Peyer's patch (tissue), 4 donors: ENCODE measurements at regions not wholly inside any gene's neighbourhood (a gene's known extent, or its start where the extent isn't known, plus 50 kb on each side); places are given as distances from the start of the nearest gene placed in this dataset.

ENCODE experiments used
- DNase-seq, 3 donors: peaks; one replicate each; pipeline ENCODE4 v3.0.0-alpha.2; 2017 to 2019
- H3K27ac ChIP-seq, 4 donors: fragments of 200-600 bp; sonication (generic); one replicate each; pipeline ENCODE4 v1.5.1; 2016 to 2019
- H3K27me3 ChIP-seq, 2 donors: fragments of 200-600 bp; sonication (generic); one replicate each; pipeline ENCODE4 v1.5.1; 2019
- H3K36me3 ChIP-seq, 3 donors: fragments of 200-600 bp; sonication (generic); one replicate each; pipeline ENCODE4 v1.5.1; 2016 to 2019
- H3K4me1 ChIP-seq, 4 donors: fragments of 200-600 bp; sonication (generic); one replicate each; pipeline ENCODE4 v1.5.1; 2016 to 2019
- H3K4me3 ChIP-seq, 4 donors: fragments of 200-600 bp; sonication (generic); 1 replicate in 3 of 4; 2 replicates in 1 of 4; pipeline ENCODE4 v1.5.1; 2016 to 2019; ENCODE audit warnings: mild to moderate bottlenecking in 1 of 4
- H3K9me3 ChIP-seq, 4 donors: fragments of 200-600 bp; sonication (generic); one replicate each; pipeline ENCODE4 v1.5.1; 2016 to 2019; ENCODE audit warnings: mild to moderate bottlenecking in 1 of 4
- CTCF ChIP-seq, 6 experiments: fragments of 450-650 bp in 4 of 6; fragments of 200-600 bp in 2 of 6; sonication (generic) in 1 of 6; IDR thresholded peaks; one replicate each; pipeline ENCODE4 v1.5.1; 2017 to 2019; ENCODE audit warnings: antibody characterized with exemption in 6 of 6, mild to moderate bottlenecking in 3 of 6, moderate library complexity in 1 of 6
- POLR2A ChIP-seq, 2 donors: fragments of 450-650 bp; IDR thresholded peaks; one replicate each; pipeline ENCODE4 v1.5.1; 2017; ENCODE audit warnings: antibody characterized with exemption in 2 of 2, mild to moderate bottlenecking in 2 of 2, moderate library complexity in 2 of 2

- H3K4me3 ChIP-seq = no peak overlapping the region
- TF ChIP-seq CTCF (IDR thresholded peaks at IDR 0.05) (no peak), POLR2A (IDR thresholded peaks at IDR 0.05) (no peak)
- H3K27me3 ChIP-seq = no peaks in the 10 kb centered on the region
- H3K4me1 ChIP-seq = no peaks in the 10 kb centered on the region
- DNase-seq = peak in 1 of 3 donors; percentile 6
- H3K9me3 ChIP-seq = no peaks in the 10 kb centered on the region
- no peak overlapping the region for H3K27ac ChIP-seq
- H3K36me3 ChIP-seq = no peaks in the 10 kb centered on the region
Observed at GRCh38 chr1:29679316-29679715, 443.0 kb downstream of the PTPRU start.

DNA sequence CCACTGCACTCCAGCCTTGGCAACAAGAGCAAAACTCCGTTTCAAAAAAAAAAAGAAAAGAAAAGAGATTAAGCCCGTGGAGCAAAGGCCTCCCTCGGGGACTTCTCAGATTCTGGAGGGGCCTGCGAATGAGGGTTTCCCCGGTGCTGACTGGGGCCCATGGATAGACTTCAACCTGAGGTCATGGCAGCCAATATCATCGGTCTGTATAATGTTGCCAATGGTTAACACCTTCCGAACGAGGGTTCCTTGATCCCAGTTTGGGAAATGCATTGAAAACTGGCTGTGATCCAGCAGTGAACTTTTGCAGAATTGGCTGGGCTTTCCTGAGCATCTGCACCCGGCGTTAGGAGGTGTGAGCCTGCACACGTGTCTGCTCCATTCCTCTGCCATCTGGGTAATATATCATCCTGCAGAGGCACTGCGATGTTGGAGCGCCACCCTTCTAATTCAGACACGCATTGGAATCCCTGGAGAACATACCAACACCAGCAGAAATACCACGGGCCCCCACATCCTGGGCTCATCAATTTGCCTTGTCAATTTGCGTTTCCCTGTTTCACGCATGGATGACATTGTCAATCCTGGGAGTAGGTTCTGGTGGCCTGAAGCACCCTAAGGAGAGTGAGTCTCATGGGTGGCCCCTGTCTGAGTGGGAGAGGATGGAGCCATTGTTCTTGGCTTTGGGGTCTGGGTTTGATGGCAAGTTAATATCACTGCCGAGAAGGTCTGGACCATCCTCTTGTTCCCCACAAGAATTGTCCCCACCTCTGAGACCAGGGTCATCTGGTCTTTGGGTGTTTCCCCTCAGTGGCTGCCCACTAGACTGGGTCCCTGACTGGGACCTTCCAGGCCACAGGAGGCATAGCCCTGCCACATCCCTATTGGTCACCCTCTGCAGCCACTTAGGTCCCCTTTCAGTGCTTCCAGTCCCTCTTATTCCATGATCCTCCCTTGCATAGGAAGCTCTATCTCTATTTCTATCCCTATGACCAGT is 441.0 kb downstream of the PTPRU start:
- H3K4me1 ChIP-seq = no peaks in the 10 kb centered on the region
- no peaks in the 10 kb centered on the region for H3K9me3 ChIP-seq
- no peak overlapping the region for H3K27ac ChIP-seq
- TF ChIP-seq CTCF (IDR thresholded peaks at IDR 0.05) (no peak), POLR2A (IDR thresholded peaks at IDR 0.05) (no peak)
- no peaks in the 10 kb centered on the region for H3K36me3 ChIP-seq
- DNase-seq = peak in 1 of 3 donors; percentile 28
- no peaks in the 10 kb centered on the region for H3K27me3 ChIP-seq
- H3K4me3 ChIP-seq = no peak overlapping the region

DNA sequence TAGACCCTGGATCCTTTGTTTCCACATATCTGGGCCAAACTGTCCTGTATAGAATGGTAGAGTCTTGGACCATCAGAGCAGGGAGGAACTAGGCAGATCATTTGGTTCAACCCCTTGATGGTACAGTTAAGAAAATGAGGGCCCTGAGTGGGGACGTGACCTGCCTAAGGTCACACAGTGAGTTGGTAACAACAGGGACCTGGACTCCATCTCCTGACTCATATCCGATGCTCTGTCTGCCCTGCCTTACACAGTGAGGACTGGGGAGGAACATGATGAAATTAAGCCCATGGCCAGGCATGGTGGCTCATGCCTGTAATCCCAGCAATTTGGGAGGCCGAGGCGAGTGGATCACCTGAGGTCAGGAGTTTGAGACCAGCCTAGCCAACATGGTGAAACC is 440.2 kb downstream of the PTPRU start:
- H3K27ac ChIP-seq = no peak overlapping the region
- DNase-seq = peak in 1 of 3 donors; percentile 2
- no peaks in the 10 kb centered on the region for H3K36me3 ChIP-seq
- no peaks in the 10 kb centered on the region for H3K4me1 ChIP-seq
- no peak for TF ChIP-seq POLR2A (IDR thresholded peaks at IDR 0.05)
- no peak for TF ChIP-seq CTCF (IDR thresholded peaks at IDR 0.05)
- H3K9me3 ChIP-seq = no peaks in the 10 kb centered on the region
- no peak overlapping the region for H3K4me3 ChIP-seq
- no peaks in the 10 kb centered on the region for H3K27me3 ChIP-seq

GRCh38 chr1:29675481-29676263 is 439.4 kb downstream of the PTPRU start:
- Histone ChIP-seq H3K36me3 (no peaks in the 10 kb centered on the region), H3K4me3 (no peak overlapping the region), H3K4me1 (no peaks in the 10 kb centered on the region), H3K27me3 (no peaks in the 10 kb centered on the region), H3K9me3 (no peaks in the 10 kb centered on the region), H3K27ac (no peak overlapping the region)
- peak in 1 of 3 donors; percentile 14 for DNase-seq
- TF ChIP-seq POLR2A (IDR thresholded peaks at IDR 0.05) (no peak), CTCF (IDR thresholded peaks at IDR 0.05) (no peak)

GRCh38 chr1:29674627-29675326 is 438.5 kb downstream of the PTPRU start:
- DNase-seq = peak in 2 of 3 donors; percentile 18 to 22
- Histone ChIP-seq H3K4me1 (no peaks in the 10 kb centered on the region), H3K9me3 (no peaks in the 10 kb centered on the region), H3K27me3 (no peaks in the 10 kb centered on the region), H3K4me3 (no peak overlapping the region), H3K27ac (no peak overlapping the region), H3K36me3 (no peaks in the 10 kb centered on the region)
- TF ChIP-seq POLR2A (IDR thresholded peaks at IDR 0.05) (no peak), CTCF (IDR thresholded peaks at IDR 0.05) (no peak)
